ENCODE measurements at regions not wholly inside any gene's neighbourhood (a gene's known extent, or its start where the extent isn't known, plus 50 kb on each side); places are given as distances from the start of the nearest gene placed in this dataset.

- TF ChIP-seq, protein P1, sequence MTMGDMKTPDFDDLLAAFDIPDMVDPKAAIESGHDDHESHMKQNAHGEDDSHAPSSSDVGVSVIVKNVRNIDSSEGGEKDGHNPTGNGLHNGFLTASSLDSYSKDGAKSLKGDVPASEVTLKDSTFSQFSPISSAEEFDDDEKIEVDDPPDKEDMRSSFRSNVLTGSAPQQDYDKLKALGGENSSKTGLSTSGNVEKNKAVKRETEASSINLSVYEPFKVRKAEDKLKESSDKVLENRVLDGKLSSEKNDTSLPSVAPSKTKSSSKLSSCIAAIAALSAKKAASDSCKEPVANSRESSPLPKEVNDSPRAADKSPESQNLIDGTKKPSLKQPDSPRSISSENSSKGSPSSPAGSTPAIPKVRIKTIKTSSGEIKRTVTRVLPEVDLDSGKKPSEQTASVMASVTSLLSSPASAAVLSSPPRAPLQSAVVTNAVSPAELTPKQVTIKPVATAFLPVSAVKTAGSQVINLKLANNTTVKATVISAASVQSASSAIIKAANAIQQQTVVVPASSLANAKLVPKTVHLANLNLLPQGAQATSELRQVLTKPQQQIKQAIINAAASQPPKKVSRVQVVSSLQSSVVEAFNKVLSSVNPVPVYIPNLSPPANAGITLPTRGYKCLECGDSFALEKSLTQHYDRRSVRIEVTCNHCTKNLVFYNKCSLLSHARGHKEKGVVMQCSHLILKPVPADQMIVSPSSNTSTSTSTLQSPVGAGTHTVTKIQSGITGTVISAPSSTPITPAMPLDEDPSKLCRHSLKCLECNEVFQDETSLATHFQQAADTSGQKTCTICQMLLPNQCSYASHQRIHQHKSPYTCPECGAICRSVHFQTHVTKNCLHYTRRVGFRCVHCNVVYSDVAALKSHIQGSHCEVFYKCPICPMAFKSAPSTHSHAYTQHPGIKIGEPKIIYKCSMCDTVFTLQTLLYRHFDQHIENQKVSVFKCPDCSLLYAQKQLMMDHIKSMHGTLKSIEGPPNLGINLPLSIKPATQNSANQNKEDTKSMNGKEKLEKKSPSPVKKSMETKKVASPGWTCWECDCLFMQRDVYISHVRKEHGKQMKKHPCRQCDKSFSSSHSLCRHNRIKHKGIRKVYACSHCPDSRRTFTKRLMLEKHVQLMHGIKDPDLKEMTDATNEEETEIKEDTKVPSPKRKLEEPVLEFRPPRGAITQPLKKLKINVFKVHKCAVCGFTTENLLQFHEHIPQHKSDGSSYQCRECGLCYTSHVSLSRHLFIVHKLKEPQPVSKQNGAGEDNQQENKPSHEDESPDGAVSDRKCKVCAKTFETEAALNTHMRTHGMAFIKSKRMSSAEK (CRISPR knock-in tag; IDR thresholded peaks at IDR 0.05; ENCODE audit: borderline replicate concordance) = no peak
- TF ChIP-seq KAT7 (CRISPR knock-in tag; IDR thresholded peaks at IDR 0.05; ENCODE audit: borderline replicate concordance) (no peak), FOXP1 (CRISPR knock-in tag; IDR thresholded peaks at IDR 0.05; ENCODE audit: borderline replicate concordance) (no peak), PRRX2 (CRISPR knock-in tag; IDR thresholded peaks at IDR 0.05) (no peak), ZNF671 (CRISPR knock-in tag; IDR thresholded peaks at IDR 0.05) (no peak), GABPB1 (CRISPR knock-in tag; IDR thresholded peaks at IDR 0.05) (no peak), ARID4B (CRISPR knock-in tag; IDR thresholded peaks at IDR 0.05; ENCODE audit: borderline replicate concordance) (no peak), IRF2 (CRISPR knock-in tag; IDR thresholded peaks at IDR 0.05; ENCODE audit: borderline replicate concordance, low read depth) (no peak), STAT6 (CRISPR knock-in tag; conservative IDR thresholded peaks at IDR 0.05; ENCODE audit: low read depth) (no peak)
Measured at GRCh38 chr2:173815772-173816171, 149.4 kb downstream of the SP3 start (continued).

GRCh38 chr2:173817582-173817981 lies 147.6 kb downstream of the SP3 start:
- CTCF ChIA-PET = no interaction called here
- POLR2A ChIA-PET = no interaction called here
- no peak overlapping the region for H3K27ac Mint-ChIP-seq

GRCh38 chr2:173818285-173818684 lies 146.9 kb downstream of the SP3 start:
- DNase-seq (ENCODE audit: low spot score) (no peak), ATAC-seq (no peak)
- Mint-ChIP-seq H3K36me3 (no peaks in the 10 kb centered on the region), H3K9me3 (peaks cover 6% of the 10 kb centered on the region; the same call in 1 of the 2 replicates), H3K27ac (no peak overlapping the region), H3K27me3 (ENCODE audit: low read depth) (no peaks in the 10 kb centered on the region), H3K4me3 (no peak overlapping the region), H3K4me1 (peaks cover 5% of the 10 kb centered on the region; the same call in 1 of the 2 replicates)
- CTCF ChIA-PET = no interaction called here
- POLR2A ChIA-PET = no interaction called here
- TF ChIP-seq, protein P2, sequence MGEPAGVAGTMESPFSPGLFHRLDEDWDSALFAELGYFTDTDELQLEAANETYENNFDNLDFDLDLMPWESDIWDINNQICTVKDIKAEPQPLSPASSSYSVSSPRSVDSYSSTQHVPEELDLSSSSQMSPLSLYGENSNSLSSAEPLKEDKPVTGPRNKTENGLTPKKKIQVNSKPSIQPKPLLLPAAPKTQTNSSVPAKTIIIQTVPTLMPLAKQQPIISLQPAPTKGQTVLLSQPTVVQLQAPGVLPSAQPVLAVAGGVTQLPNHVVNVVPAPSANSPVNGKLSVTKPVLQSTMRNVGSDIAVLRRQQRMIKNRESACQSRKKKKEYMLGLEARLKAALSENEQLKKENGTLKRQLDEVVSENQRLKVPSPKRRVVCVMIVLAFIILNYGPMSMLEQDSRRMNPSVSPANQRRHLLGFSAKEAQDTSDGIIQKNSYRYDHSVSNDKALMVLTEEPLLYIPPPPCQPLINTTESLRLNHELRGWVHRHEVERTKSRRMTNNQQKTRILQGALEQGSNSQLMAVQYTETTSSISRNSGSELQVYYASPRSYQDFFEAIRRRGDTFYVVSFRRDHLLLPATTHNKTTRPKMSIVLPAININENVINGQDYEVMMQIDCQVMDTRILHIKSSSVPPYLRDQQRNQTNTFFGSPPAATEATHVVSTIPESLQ (CRISPR knock-in tag; IDR thresholded peaks at IDR 0.05) = no peak
- TF ChIP-seq AR (CRISPR knock-in tag; IDR thresholded peaks at IDR 0.05) (no peak), FOXK1 (CRISPR knock-in tag; IDR thresholded peaks at IDR 0.05) (no peak)
- TF ChIP-seq, protein P3, sequence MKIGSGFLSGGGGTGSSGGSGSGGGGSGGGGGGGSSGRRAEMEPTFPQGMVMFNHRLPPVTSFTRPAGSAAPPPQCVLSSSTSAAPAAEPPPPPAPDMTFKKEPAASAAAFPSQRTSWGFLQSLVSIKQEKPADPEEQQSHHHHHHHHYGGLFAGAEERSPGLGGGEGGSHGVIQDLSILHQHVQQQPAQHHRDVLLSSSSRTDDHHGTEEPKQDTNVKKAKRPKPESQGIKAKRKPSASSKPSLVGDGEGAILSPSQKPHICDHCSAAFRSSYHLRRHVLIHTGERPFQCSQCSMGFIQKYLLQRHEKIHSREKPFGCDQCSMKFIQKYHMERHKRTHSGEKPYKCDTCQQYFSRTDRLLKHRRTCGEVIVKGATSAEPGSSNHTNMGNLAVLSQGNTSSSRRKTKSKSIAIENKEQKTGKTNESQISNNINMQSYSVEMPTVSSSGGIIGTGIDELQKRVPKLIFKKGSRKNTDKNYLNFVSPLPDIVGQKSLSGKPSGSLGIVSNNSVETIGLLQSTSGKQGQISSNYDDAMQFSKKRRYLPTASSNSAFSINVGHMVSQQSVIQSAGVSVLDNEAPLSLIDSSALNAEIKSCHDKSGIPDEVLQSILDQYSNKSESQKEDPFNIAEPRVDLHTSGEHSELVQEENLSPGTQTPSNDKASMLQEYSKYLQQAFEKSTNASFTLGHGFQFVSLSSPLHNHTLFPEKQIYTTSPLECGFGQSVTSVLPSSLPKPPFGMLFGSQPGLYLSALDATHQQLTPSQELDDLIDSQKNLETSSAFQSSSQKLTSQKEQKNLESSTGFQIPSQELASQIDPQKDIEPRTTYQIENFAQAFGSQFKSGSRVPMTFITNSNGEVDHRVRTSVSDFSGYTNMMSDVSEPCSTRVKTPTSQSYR (CRISPR knock-in tag; IDR thresholded peaks at IDR 0.05) = no peak

More at GRCh38 chr2:173817582-173817981, 147.6 kb downstream of the SP3 start:
- ATAC-seq (no peak), DNase-seq (ENCODE audit: low spot score) (no peak)
- TF ChIP-seq GRHL2 (CRISPR knock-in tag; IDR thresholded peaks at IDR 0.05; ENCODE audit: insufficient replicate concordance, severe bottlenecking) = no peak
- H3K4me3 Mint-ChIP-seq = no peak overlapping the region
- H3K27me3 Mint-ChIP-seq (ENCODE audit: low read depth) = no peaks in the 10 kb centered on the region
- H3K36me3 Mint-ChIP-seq = no peaks in the 10 kb centered on the region
- H3K4me1 Mint-ChIP-seq = peaks cover 5% of the 10 kb centered on the region; the same call in 1 of the 2 replicates
- peaks cover 6% of the 10 kb centered on the region; the same call in 1 of the 2 replicates for H3K9me3 Mint-ChIP-seq

Measured in WTC11 (cell line).